ENCODE measurements at regions not wholly inside any gene's neighbourhood (a gene's known extent, or its start where the extent isn't known, plus 50 kb on each side); places are given as distances from the start of the nearest gene placed in this dataset.
"Not testable (repeated sequence)": the region's sequence is repeated elsewhere in the genome, so short reads cannot be mapped to it uniquely, and the experiment has no call there.

DNA sequence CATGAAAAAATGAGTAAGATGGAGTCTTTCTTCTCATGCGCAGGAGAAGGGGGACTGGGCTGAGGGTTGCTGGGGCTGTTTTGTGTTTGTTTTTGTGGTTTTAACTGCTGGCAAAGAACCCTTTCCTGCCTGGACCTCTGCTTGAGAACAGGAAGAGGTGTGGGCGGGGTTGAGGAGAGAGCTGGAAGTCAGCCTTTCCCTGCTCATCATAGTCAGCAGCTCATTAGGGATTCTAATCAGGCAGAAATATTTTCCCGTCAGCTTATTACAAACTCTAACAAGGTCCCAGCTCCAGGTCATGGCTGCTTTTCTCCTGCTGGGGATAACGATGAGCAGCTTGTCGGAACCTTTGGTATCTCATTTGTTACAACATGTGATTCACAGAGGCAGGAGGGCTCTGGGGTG is 185.0 kb upstream of the NRXN3 start:
- DNase-seq (ENCODE audit: low spot score) (no peak), ATAC-seq (no peak)
- peaks cover 7 to 29% of the 10 kb centered on the region in 2 donors for H3K27me3 Mint-ChIP-seq
- no peaks in the 10 kb centered on the region for H3K36me3 Mint-ChIP-seq
- H3K27ac Mint-ChIP-seq, result no peak overlapping the region
- H3K4me3 Mint-ChIP-seq, result no peak overlapping the region
- peaks cover 9 to 10% of the 10 kb centered on the region in 2 donors for H3K4me1 Mint-ChIP-seq (ENCODE audit: low read depth in 2 of 2)
- H3K9me3 Mint-ChIP-seq, result no peaks in the 10 kb centered on the region

DNA sequence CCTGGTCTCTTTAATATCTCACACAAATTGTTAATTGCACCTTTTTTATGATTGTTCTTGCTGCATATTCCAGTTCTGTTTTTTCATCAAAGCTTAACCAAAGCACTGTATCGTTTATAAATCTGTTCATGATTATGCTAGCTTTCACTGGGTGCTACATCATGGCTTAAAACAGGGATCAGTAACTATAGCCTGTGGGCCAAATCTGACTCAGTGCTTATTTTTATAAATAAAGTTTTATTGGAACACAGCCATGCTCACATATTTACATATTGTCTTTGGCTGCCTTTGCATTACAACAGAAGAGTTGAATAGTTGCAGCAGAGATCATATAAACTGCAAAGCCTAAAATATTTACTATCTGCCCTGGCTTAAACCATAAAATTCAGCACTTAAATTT is 183.4 kb upstream of the NRXN3 start:
- ATAC-seq (no peak), DNase-seq (ENCODE audit: low spot score) (no peak)
- no peak overlapping the region for H3K27ac Mint-ChIP-seq
- no peak overlapping the region for H3K4me3 Mint-ChIP-seq
- no peaks in the 10 kb centered on the region for H3K9me3 Mint-ChIP-seq
- peaks cover 4 to 24% of the 10 kb centered on the region in 2 donors for H3K27me3 Mint-ChIP-seq
- H3K36me3 Mint-ChIP-seq, result no peaks in the 10 kb centered on the region
- H3K4me1 Mint-ChIP-seq (ENCODE audit: low read depth in 2 of 2), result peaks cover 5 to 6% of the 10 kb centered on the region in 2 donors

GRCh38 chr14:77988096-77988870 is 181.9 kb upstream of the NRXN3 start:
- Mint-ChIP-seq H3K36me3 (no peaks in the 10 kb centered on the region), H3K4me1 (ENCODE audit: low read depth in 2 of 2) (peaks cover 5 to 6% of the 10 kb centered on the region in 2 donors), H3K27me3 (peaks cover 4 to 24% of the 10 kb centered on the region in 2 donors), H3K27ac (no peak overlapping the region), H3K9me3 (no peaks in the 10 kb centered on the region), H3K4me3 (no peak overlapping the region)
- DNase-seq (ENCODE audit: low spot score) (no peak), ATAC-seq (no peak)

DNA sequence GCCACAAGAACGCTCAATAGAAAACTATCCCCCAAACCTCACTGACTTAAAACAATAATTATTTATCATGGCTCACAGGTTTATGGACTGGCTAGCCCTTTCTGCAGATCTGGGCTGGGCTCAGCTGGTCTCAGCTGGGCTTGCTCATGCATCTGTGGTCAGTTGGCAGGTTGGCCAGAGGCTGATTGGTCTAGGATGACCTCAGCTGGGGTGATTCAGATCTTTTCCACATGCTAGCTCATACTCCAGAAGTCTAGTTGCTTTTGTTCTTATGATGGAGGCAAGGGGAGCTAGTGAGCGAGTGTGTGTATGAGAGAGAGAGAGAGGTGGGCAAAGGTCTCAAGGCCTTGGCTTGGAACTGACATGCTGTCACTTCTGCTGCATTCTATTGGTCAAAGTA is 181.2 kb upstream of the NRXN3 start:
- ATAC-seq (no peak), DNase-seq (ENCODE audit: low spot score) (no peak)
- H3K27ac Mint-ChIP-seq, result no peak overlapping the region
- H3K27me3 Mint-ChIP-seq, result peaks cover 4 to 24% of the 10 kb centered on the region in 2 donors
- no peak overlapping the region for H3K4me3 Mint-ChIP-seq
- no peaks in the 10 kb centered on the region for H3K9me3 Mint-ChIP-seq
- H3K36me3 Mint-ChIP-seq, result no peaks in the 10 kb centered on the region
- peaks cover 5 to 6% of the 10 kb centered on the region in 2 donors for H3K4me1 Mint-ChIP-seq (ENCODE audit: low read depth in 2 of 2)

GRCh38 chr14:77989441-77989991 is 180.7 kb upstream of the NRXN3 start:
- Mint-ChIP-seq H3K4me1 (ENCODE audit: low read depth in 2 of 2) (peaks cover 5 to 6% of the 10 kb centered on the region in 2 donors), H3K27ac (no peak overlapping the region), H3K9me3 (no peaks in the 10 kb centered on the region), H3K4me3 (no peak overlapping the region), H3K27me3 (peaks cover 4 to 24% of the 10 kb centered on the region in 2 donors), H3K36me3 (no peaks in the 10 kb centered on the region)
- ATAC-seq, result no peak
- no peak for DNase-seq (ENCODE audit: low spot score)

DNA sequence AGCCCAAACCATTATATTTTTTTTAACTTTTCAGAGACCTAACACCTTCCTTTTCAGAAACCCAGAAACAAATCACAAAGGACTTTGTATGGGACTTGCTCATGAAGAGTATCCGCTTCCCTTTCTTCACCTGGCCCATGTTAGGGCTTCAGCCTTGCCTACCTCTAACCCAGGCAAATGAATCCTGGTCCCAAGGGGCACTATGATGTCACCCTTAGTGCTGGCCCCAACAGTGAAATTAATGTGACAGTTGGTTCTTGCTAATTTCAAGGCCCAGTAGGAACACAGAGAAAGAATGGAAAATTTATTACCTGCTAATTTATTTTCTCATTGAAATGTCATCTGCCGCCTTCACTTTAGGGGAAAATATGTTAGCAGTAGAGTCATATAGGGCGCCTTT is 179.8 kb upstream of the NRXN3 start:
- no peak for ATAC-seq
- H3K4me3 Mint-ChIP-seq, result no peak overlapping the region

GRCh38 chr14:77991128-77991772 is 178.9 kb upstream of the NRXN3 start:
- Mint-ChIP-seq H3K4me1 (ENCODE audit: low read depth in 2 of 2) (no peaks in the 10 kb centered on the region), H3K27me3 (peaks cover 6 to 19% of the 10 kb centered on the region in 2 donors), H3K9me3 (no peaks in the 10 kb centered on the region), H3K4me3 (no peak overlapping the region), H3K36me3 (no peaks in the 10 kb centered on the region), H3K27ac (no peak overlapping the region)
- ATAC-seq (no peak), DNase-seq (ENCODE audit: low spot score) (no peak)

More for the DNA sequence above, 179.8 kb upstream of the NRXN3 start:
- no peaks in the 10 kb centered on the region for H3K9me3 Mint-ChIP-seq
- H3K4me1 Mint-ChIP-seq (ENCODE audit: low read depth in 2 of 2), result peaks cover 0 to 1% of the 10 kb centered on the region in 2 donors
- no peak for DNase-seq (ENCODE audit: low spot score)
- no peak overlapping the region for H3K27ac Mint-ChIP-seq
- H3K36me3 Mint-ChIP-seq, result no peaks in the 10 kb centered on the region
- H3K27me3 Mint-ChIP-seq, result peaks cover 4 to 20% of the 10 kb centered on the region in 2 donors

- Mint-ChIP-seq H3K27ac (no peak overlapping the region), H3K4me3 (no peak overlapping the region), H3K4me1 (ENCODE audit: low read depth in 2 of 2) (peaks cover 3 to 10% of the 10 kb centered on the region in 2 donors), H3K9me3 (peaks cover 9% of the 10 kb centered on the region), H3K36me3 (peaks cover 17% of the 10 kb centered on the region), H3K27me3 (peaks cover 15 to 32% of the 10 kb centered on the region in 2 donors)
- DNase-seq (ENCODE audit: low spot score) (no peak), ATAC-seq (peak in 1 of 2 donors; percentile 76)
Observed at GRCh38 chr14:78005325-78005724, 164.8 kb upstream of the NRXN3 start.

- peaks cover 14% of the 10 kb centered on the region for H3K36me3 Mint-ChIP-seq
- peaks cover 15 to 31% of the 10 kb centered on the region in 2 donors for H3K27me3 Mint-ChIP-seq
- H3K9me3 Mint-ChIP-seq, result peaks cover 8% of the 10 kb centered on the region
- DNase-seq (ENCODE audit: low spot score) (no peak), ATAC-seq (peak; percentile 86 to 87)
- no peak overlapping the region for H3K27ac Mint-ChIP-seq
- no peak overlapping the region for H3K4me3 Mint-ChIP-seq
- peaks cover 3 to 10% of the 10 kb centered on the region in 2 donors for H3K4me1 Mint-ChIP-seq (ENCODE audit: low read depth in 2 of 2)
Observed at GRCh38 chr14:78007160-78007559, 163.0 kb upstream of the NRXN3 start.

- H3K27ac Mint-ChIP-seq, result no peak overlapping the region
- no peak overlapping the region for H3K4me3 Mint-ChIP-seq
- no peaks in the 10 kb centered on the region for H3K36me3 Mint-ChIP-seq
- peaks cover 6% of the 10 kb centered on the region for H3K9me3 Mint-ChIP-seq
- H3K27me3 Mint-ChIP-seq, result peaks cover 23 to 39% of the 10 kb centered on the region in 2 donors
- DNase-seq (ENCODE audit: low spot score) (no peak), ATAC-seq (no peak)
- peaks cover 3 to 10% of the 10 kb centered on the region in 2 donors for H3K4me1 Mint-ChIP-seq (ENCODE audit: low read depth in 2 of 2)
Observed at GRCh38 chr14:78010688-78011087, 159.5 kb upstream of the NRXN3 start.

DNA sequence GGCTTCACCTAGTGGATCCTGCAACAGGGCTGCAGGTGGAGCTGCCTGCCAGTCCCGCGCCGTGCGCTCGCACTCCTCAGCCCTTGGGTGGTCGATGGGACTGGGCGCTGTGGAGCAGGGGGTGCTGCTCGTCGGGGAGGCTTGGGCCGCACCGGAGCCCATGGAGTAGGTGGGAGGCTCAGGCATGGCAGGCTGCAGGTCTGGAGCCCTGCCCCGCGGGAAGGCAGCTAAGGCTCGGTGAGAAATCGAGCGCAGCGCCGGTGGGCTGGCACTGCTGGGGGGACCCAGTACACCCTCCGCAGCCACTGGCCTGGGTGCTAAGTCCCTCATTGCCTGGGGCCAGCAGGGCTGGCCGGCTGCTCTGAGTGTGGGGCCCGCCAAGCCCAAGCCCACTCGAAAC is 156.3 kb upstream of the NRXN3 start:
- not testable (repeated sequence) for H3K4me1 Mint-ChIP-seq (ENCODE audit: low read depth in 2 of 2); ATAC-seq; H3K36me3 Mint-ChIP-seq; DNase-seq (ENCODE audit: low spot score); H3K27ac Mint-ChIP-seq; H3K4me3 Mint-ChIP-seq; H3K9me3 Mint-ChIP-seq
- peaks cover 27 to 38% of the 10 kb centered on the region in 2 donors for H3K27me3 Mint-ChIP-seq

DNA sequence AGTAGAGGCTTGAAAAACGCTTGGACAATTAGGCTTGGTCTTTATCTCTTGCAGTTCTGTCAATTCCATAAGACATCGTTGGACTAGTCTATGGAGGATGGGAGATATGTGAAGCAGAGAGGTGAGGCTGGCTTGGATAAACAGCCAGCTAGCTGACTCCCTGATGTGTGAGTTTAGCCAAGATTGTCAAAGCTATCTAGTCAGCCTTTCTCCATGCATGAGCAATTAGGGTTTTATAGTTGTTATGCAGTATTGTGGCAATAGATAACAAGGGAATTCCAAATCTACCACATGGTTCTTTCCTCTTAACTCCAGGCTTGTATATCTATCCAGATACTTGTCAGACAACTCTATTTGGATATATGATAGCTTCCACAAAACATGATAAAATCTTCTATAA is 153.6 kb upstream of the NRXN3 start:
- peaks cover 28 to 37% of the 10 kb centered on the region in 2 donors for H3K27me3 Mint-ChIP-seq
- H3K4me1 Mint-ChIP-seq (ENCODE audit: low read depth in 2 of 2), result no peaks in the 10 kb centered on the region
- H3K4me3 Mint-ChIP-seq, result no peak overlapping the region
- DNase-seq (ENCODE audit: low spot score) (no peak), ATAC-seq (no peak)
- H3K9me3 Mint-ChIP-seq, result no peaks in the 10 kb centered on the region
- no peak overlapping the region for H3K27ac Mint-ChIP-seq
- H3K36me3 Mint-ChIP-seq, result no peaks in the 10 kb centered on the region

GRCh38 chr14:78018283-78018682 is 151.9 kb upstream of the NRXN3 start:
- H3K36me3 Mint-ChIP-seq, result no peaks in the 10 kb centered on the region
- H3K4me3 Mint-ChIP-seq, result no peak overlapping the region
- no peak for ATAC-seq

DNA sequence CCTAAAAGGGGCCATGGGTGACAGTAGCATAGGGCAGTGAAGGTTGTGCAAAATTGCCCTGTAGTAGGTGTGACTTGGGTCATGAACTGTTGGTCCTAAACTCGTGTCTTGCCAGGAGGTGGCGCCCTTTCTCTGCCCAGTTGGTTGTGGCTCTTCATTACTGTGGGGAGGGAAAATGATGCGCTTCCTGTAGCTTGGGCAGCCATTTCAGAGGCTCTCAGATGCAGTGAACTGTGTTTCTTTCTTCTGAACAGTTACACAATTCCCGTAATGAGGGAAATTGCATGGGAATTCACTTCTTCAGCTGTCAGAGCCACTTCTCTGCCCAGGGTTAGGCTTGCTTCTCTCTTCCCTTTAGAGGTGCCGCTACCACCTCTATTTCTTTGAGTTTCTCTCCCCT is 148.1 kb upstream of the NRXN3 start:
- H3K4me1 Mint-ChIP-seq (ENCODE audit: low read depth in 2 of 2), result peaks cover 0 to 4% of the 10 kb centered on the region in 2 donors
- DNase-seq (ENCODE audit: low spot score), result no peak
- no peaks in the 10 kb centered on the region for H3K36me3 Mint-ChIP-seq
- H3K9me3 Mint-ChIP-seq, result no peaks in the 10 kb centered on the region
- ATAC-seq, result peak; percentile 66 to 74
- no peak overlapping the region for H3K27ac Mint-ChIP-seq
- H3K4me3 Mint-ChIP-seq, result no peak overlapping the region
- peaks cover 14 to 38% of the 10 kb centered on the region in 2 donors for H3K27me3 Mint-ChIP-seq

More at GRCh38 chr14:78018283-78018682, 151.9 kb upstream of the NRXN3 start:
- Mint-ChIP-seq H3K27ac (no peak overlapping the region), H3K9me3 (no peaks in the 10 kb centered on the region), H3K4me1 (ENCODE audit: low read depth in 2 of 2) (peaks cover 0 to 4% of the 10 kb centered on the region in 2 donors), H3K27me3 (peaks cover 25 to 46% of the 10 kb centered on the region in 2 donors)
- DNase-seq (ENCODE audit: low spot score), result no peak
